ENCODE measurements at regions not wholly inside any gene's neighbourhood (a gene's known extent, or its start where the extent isn't known, plus 50 kb on each side); places are given as distances from the start of the nearest gene placed in this dataset.

- no peak for DNase-seq (ENCODE audit: low spot score)
- in situ Hi-C loops (cut with MboI; ENCODE audit: low pct_unique_long_range_greater_than_20kb, low sequenced_read_pairs, unreplicated experiment) = no loop called here
- TF ChIP-seq CTCF (IDR thresholded peaks at IDR 0.05; ENCODE audit: extremely low read depth, insufficient read depth, missing control alignments) = no peak
Measured at GRCh38 chr6:14789996-14790395, 455.9 kb upstream of the JARID2 start.

- TF ChIP-seq CTCF (IDR thresholded peaks at IDR 0.05; ENCODE audit: extremely low read depth, insufficient read depth, missing control alignments) = no peak
- DNase-seq (ENCODE audit: low spot score) = no peak
- in situ Hi-C loops (cut with MboI; ENCODE audit: low pct_unique_long_range_greater_than_20kb, low sequenced_read_pairs, unreplicated experiment) = no loop called here
Measured at GRCh38 chr6:14790976-14791375, 454.9 kb upstream of the JARID2 start.

GRCh38 chr6:14791526-14791925 is 454.3 kb upstream of the JARID2 start:
- no peak for TF ChIP-seq CTCF (IDR thresholded peaks at IDR 0.05; ENCODE audit: extremely low read depth, insufficient read depth, missing control alignments)
- in situ Hi-C loops (cut with MboI; ENCODE audit: low pct_unique_long_range_greater_than_20kb, low sequenced_read_pairs, unreplicated experiment) = no loop called here
- no peak for DNase-seq (ENCODE audit: low spot score)

- no peak for DNase-seq (ENCODE audit: low spot score)
- in situ Hi-C loops (cut with MboI; ENCODE audit: low pct_unique_long_range_greater_than_20kb, low sequenced_read_pairs, unreplicated experiment) = no loop called here
- TF ChIP-seq CTCF (IDR thresholded peaks at IDR 0.05; ENCODE audit: extremely low read depth, insufficient read depth, missing control alignments) = no peak
Measured at GRCh38 chr6:14792118-14792955, 453.5 kb upstream of the JARID2 start.

- in situ Hi-C loops (cut with MboI; ENCODE audit: low pct_unique_long_range_greater_than_20kb, low sequenced_read_pairs, unreplicated experiment) = no loop called here
- DNase-seq (ENCODE audit: low spot score) = no peak
- TF ChIP-seq CTCF (IDR thresholded peaks at IDR 0.05; ENCODE audit: extremely low read depth, insufficient read depth, missing control alignments) = no peak
Measured at GRCh38 chr6:14795451-14795850, 450.4 kb upstream of the JARID2 start.

- no peak for TF ChIP-seq CTCF (IDR thresholded peaks at IDR 0.05; ENCODE audit: extremely low read depth, insufficient read depth, missing control alignments)
- DNase-seq (ENCODE audit: low spot score) = no peak
Measured at GRCh38 chr6:14796974-14797762, 448.7 kb upstream of the JARID2 start.

More at GRCh38 chr6:14796974-14797762, 448.7 kb upstream of the JARID2 start:
- in situ Hi-C loops (cut with MboI; ENCODE audit: low pct_unique_long_range_greater_than_20kb, low sequenced_read_pairs, unreplicated experiment) = no loop called here

All from GM13977 (cell line).